ACHN (cell line): ENCODE measurements at regions not wholly inside any gene's neighbourhood (a gene's known extent, or its start where the extent isn't known, plus 50 kb on each side); places are given as distances from the start of the nearest gene placed in this dataset.
"Not testable (repeated sequence)": the region's sequence is repeated elsewhere in the genome, so short reads cannot be mapped to it uniquely, and the experiment has no call there.

Source experiments
- DNase-seq: peaks from one replicate; pipeline ENCODE4 v3.0.0-alpha.2; 2015
- in situ Hi-C: cut with HindIII; loops from 2 replicates; pipeline ENCODE4 v1.10.0; 2017; ENCODE audit warnings: low sequenced_read_pairs, low pct_ligation_motif_present, low pct_unique_long_range_greater_than_20kb

DNA sequence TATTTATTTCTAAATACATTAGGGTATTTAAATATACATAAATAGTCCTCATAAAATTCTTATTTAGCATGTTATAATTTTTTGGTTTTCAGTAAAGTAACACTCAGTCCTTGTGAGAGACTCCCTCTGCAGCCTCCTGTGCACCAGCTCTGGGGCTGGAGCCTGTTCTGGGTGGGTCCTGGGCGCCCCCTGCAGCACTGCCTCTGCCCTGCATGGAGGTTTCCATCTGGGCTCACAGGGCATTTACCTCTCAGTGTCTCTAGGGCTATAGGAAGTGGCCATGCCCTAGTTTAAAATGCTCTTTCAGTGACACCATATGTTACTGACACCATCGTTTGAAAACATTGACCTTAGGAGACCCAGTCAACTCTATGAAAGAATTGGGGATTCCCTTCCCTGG lies 1155.2 kb downstream of the TMEM121 start:
- no peak for DNase-seq
- in situ Hi-C loops, result no loop called here

DNA sequence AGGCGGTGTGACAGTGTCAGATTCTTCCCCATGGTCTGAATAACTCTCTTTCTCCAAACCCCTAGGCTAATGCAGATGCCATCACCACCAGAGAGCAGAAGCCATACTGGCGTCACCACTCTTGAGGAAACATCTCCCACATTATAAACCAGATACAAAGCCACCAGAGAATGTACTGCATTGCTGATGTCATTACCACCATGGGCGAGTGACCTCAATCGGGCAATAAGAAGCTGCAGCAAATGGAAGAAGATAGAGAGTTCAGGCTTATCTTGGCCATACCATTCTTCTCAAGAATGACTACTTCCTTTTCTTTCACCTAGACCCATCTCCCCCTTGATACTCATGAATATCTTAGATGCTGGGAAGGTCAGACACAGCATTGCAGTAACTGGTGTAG lies 1157.2 kb downstream of the TMEM121 start:
- in situ Hi-C loops, result no loop called here
- no peak for DNase-seq

DNA sequence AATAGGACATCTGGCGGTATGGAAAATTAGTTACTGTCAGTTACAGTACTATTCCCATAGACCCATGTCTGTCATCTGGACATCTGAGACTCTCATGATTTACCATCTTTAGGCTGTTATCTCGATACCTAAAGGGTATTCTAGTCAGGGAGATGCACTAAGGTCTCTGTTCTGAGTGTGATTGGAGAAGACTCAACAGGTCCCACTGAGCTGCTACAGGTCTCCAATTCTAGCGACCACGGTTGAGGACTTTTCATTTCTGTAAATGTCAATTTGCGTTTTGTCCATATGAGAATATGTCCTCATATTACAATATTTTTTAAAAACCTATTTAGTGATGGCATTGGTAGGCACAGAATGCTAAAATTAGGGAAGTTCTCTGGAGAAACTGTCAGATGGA lies 1160.2 kb downstream of the TMEM121 start:
- DNase-seq, result no peak
- in situ Hi-C loops, result no loop called here

DNA sequence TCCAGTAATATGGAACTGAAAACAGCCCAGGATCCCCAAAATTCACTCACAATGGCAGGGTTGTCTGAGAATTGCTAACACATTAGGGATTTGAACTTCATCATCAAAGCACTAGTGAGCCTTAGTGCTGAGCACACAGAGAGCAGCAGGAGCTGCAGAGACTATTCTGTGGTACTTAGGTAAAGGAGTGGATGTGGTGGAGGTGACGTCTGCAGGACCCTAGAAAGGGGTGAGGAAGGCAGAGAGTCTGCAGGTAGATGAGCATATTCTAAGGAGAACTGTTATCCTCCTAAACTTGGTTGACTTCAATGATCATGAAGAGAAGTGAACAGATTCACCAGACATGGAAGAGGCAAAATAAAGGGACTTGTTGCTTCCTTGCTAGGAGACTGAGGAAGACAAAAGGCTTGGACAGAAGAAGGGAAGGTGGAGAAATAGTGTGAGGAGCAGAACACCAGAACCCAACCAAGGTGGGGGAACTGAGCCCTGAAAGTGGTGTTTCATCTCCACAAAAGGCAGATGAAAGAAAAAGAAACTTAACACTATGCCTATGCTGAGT lies 1164.0 kb downstream of the TMEM121 start:
- in situ Hi-C loops, result no loop called here
- no peak for DNase-seq

DNA sequence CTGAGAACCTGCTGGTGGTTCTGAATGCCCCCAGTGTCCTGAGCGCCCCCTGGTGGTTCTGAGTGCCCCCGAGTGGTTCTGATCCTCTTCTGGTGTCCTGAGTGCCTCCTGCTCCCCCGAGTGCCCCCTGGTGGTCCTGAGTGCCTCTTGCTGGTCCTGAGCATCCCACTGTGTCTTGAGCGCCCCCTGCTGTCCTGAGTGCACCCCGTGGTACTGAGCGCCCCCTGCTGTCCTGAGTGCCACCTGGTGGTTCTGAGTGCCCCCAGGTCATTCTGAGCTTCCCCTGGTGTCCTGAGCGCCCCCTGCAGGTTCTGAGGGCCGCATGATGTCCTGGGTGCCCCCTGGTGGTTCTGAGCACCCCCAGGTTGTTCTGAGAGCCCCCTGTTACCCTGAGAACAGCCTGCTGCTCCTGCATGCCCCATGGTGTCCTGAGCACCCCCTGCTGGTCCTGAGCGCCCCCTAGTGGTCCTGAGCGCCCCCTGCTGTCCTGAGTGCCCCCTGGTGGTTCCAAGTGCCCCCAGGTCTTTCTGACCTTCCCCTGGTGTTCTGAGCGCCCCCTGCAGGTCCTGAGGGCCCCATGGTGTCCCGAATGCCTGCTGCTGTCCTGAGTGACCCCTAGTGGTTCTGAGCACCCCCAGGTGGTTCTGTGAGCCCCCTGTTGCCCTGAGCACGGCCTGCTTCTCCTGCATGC lies 1165.4 kb downstream of the TMEM121 start:
- no peak for DNase-seq

DNA sequence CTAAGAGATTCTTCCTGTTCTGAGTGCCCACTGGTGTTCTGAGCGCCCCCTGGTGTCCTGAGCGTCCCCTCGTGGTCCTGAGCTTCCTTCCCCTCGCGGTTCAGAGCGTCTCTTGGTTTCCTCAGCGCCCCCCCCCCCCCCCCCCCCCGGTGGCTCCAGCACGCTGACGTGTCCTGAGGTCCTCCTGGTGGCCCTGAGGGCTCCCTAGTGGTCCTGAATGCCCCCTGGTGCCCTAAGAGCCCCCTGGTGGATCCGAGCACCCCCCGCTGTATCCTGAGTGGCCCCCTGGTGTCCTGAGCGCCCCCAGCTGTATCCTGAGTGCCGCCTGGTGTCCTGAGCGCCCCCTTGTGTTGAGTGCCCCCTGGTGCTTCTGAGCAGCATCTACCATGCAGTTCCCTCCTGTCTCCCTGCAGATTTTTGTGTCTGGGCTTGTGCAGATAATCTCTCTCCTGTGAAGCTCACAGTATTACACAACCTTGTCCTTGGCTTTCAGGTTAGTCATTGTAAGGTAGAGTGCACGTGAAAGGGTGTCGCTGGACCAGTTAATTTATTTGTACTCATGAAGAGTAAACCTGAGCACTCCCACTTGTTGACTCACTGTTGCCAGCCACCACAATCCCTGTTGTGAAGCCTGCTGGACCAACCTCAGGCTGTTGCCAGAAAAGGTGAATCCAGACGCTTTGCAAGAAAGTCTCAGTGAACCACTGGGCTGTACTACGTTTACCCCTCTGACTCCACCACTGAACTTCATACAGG lies 1168.4 kb downstream of the TMEM121 start:
- DNase-seq, result peak; percentile 19
- in situ Hi-C loops, result no loop called here

More for the DNA sequence above, 1165.4 kb downstream of the TMEM121 start:
- in situ Hi-C loops, result no loop called here

DNA sequence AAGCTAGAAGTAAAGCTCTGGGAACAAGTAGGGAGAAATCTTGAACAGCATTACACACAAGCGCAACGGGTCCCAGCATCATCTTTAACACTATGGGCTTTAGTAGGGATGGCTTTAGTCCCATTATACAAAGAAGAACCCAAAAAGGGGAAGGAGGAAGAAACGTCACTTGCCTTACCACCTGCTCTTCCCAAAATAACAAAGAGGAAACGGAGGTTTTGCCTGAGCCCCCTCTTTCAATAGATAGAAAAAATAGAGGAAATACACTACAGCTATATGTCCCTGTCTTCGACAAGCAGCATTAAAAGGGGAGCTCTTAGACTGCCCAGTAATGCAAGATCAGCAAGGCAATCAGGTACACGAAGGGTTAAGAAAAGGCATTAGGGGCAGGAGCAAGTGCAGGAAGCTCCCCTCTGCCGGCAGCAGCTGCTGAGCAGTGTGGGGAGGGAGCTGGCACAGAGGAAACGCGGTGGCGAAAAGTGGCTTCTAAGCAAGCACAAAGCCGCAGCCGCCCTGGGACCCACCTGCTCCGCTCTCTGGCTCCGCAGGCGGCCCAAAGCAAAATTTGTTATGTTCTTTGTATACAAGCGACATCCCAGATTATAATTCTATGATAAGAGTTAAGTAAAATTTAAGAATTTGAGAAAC lies 1172.4 kb downstream of the TMEM121 start:
- in situ Hi-C loops, DNase-seq: not testable (repeated sequence)

DNA sequence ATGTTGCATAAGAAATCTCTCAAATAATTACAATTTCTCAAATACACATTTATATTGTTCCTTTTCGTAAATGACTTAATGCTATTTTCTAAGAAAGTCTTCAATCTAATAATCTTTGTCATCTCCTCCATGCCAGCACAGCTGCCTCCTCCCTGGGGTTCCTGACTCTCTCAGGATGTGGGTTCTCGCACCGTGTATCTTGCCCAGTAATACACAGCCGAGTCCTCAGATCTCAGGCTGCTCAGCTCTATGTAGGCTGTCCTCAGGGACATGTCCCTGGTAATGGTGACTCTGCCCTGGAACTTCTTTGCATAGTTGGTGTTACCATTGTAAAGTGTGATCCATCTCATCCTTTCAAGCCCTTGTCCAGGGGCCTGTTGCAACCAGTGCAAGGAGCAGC lies 1177.3 kb downstream of the TMEM121 start:
- DNase-seq, in situ Hi-C loops: not testable (repeated sequence)

DNA sequence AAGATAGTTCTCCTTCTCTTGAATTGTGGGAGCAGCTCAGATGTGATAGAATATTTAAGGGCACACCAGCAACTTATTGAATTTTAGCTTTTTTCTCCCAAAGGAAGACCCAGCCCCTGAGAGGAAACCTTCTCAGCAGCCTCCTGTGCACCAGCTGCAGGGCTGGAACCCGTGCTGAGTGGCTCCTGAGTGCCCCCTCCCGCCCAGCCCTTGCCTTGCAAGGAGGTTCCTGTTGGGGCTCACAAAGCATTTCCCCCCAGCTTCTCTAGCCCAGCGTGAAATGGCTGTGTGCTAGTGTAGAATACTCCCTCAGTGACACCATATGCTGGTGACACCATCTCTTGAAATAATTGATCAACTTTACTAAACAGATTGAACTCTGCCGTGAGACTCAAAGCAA lies 1180.1 kb downstream of the TMEM121 start:
- DNase-seq, in situ Hi-C loops: not testable (repeated sequence)

DNA sequence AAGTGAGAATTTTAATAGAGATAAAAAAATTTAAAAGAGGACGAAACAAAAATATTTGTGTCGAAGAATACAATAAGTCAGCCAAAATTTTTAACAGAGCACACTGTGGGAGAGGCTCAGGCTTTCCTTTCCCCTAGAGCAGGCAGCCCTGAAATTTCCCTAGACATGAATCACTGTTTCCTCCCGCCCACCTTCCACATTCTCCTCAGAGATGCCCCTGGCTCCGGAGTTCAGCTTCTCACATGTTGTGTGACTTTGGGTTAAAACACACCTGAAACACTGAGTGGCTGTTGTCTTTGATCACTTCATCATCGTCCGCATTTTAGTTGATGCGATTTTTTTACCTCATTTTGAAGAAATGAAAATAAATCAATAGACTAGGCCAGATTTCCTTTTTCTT lies 1183.8 kb downstream of the TMEM121 start:
- in situ Hi-C loops, DNase-seq: not testable (repeated sequence)

DNA sequence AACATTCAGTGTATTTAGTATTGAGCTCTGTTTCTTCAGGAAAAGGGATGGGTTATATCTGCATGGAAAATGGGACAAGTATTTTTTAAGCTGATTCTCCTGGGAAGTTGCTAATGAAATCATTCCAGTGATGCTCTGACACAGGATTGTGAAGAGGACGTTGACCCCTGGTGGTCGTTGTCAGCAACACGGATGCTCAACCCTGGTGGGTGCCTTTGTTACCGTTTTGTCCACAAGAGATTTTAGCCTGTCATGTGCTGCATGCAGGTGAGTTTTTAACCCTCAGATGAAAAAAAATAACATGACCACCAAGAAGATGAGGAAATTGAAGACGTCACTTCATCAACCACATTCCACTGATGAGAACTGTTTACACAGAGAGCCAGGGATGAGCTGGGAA lies 1186.1 kb downstream of the TMEM121 start:
- in situ Hi-C loops, DNase-seq: not testable (repeated sequence)

DNA sequence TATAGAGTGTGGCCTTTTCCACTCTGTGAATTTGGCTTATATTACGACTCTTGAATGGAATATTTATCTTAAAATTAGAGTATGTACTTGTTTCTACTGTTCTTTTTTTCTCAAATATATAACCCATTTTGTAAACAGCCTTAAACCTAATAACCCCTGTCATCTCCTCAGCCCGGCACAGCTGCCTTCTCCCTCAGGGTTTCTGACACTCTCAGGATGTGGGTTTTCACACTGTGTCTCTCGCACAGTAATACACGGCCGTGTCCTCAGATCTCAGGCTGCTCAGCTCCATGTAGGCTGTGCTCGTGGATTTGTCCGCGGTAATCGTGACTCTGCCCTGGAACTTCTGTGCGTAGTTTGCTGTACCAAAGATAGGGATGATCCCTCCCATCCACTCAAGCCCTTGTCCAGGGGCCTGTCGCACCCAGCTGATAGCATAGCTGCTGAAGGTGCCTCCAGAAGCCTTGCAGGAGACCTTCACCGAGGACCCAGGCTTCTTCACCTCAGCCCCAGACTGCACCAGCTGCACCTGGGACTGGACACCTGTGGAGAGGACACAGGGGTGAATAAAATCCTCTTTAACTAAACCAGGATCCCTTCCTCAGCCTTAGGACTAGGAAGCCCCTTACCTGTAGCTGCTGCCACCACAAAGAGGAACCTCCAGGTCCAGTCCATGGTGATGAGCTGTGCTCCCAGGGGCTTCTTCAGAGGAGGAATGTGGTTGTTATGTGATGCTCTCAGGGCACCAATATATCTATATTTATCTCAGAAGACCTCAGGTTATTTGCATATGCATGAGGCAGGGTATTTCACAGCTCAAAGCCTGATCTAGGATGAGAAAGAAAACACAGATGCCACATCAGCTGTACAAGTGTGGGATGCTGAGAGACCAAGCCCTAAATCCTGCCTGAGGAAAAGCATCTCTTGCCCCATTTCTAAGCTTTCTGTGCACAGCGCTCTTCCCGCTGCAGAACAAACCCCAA lies 1188.4 kb downstream of the TMEM121 start:
- DNase-seq, in situ Hi-C loops: not testable (repeated sequence)

DNA sequence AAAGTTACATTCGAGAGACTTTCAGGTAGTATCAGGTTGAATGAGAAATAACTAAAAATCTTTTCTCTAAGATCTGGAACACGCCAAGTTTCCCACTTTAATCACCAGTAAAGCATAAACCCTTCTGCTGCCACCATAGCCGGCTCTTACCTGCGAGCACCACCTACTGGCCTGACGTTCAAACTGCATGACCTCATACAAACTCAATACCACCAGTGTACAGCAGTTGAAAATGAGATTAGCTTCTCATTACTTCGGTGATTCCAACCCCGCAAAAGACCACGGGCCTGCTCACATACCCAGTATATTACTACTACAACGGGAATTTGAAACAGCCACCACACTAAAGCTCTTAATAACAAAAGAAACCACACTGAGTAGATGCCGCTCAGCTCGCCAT lies 1191.2 kb downstream of the TMEM121 start:
- in situ Hi-C loops, DNase-seq: not testable (repeated sequence)

DNA sequence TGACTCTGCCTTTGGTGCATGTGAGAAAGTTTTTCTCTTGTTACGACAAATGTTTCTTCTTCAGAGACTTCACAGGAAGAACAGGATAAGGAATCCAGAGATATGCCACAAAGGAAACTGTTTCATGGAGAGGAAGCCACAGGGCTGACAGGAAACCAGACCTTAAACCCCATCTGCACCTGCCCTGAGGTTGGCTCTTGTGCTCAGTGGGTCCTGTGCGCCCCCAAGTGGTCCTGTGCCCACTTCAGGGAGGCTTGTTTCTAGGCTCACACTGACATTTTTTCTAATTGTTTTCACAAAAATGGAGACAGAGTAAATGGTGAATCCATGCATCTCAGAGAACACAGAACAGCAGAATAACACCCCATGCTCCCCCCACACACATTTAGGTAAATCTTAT lies 1193.5 kb downstream of the TMEM121 start:
- DNase-seq, in situ Hi-C loops: not testable (repeated sequence)

DNA sequence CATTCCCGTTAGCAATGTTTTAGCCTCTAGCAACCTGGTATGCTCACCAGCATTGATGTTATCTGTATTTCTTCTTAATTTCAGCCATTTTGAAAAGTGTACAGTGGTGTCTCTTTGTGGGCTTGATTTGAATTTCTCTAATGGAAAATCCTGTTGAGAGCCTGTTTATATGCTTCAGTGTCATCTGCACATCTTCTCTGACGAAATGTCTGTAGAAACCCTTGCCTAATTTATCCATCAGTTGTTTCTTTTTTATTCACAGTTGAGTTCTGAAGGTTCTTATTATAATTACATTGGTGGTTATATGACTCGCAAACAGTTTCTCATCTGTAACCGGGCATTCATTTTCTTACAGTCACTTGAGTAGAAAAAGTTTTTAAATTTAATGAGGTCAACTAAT lies 1195.5 kb downstream of the TMEM121 start:
- in situ Hi-C loops, DNase-seq: not testable (repeated sequence)

DNA sequence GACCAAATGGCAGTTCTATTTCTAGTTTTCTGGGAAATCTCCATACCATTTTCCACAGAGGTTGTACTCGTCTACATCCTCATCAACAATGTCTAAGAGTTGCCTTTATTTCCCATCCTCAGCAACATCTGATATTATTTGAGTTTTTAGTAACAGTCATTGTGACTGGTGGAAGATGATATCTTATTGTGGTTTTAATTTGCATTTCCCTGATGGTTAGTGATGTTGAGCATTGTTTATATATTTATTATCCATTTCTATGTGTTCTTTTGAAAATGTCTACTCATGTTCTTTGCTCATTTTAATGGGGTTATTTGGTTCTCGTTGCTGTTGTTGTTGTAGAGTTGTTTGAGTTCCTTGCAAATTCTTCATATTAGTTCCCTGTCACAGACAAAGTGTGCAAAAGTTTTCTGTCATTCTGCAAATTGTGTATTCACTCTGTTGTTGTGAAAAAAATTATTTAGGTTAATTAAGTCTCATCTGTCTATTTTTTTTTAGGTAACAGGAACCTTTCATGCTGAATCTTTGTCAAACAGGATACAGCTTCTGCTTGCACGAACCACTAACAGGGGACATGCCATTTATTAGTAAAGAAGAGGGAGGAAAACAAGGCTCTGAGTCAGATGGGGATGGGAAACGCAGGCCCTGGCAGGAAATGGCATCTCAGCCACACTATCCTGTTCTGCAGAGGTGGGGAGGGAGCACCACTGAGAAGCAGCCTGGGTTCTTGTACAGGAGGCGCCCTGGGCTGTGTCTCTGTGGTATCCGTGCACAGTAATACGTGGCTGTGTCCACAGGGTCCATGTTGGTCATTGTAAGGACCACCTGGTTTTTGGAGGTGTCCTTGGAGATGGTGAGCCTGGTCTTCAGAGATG lies 1196.7 kb downstream of the TMEM121 start:
- DNase-seq, in situ Hi-C loops: not testable (repeated sequence)

DNA sequence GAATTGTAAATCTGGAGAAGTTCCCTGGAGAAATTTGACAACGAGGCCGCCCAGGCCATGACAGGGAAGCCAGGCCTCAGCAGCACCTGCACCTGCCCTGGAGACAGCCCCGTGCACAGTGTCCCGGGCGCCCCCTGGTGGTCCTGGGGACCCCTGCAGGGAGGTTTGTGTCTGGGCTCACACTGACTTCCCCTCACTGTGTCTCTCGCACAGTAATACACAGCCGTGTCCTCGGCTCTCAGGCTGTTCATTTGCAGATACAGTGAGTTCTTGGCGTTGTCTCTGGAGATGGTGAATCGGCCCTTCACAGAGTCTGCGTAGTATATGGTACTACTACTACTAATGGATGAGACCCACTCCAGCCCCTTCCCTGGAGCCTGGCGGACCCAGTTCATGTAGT lies 1201.6 kb downstream of the TMEM121 start:
- DNase-seq, in situ Hi-C loops: not testable (repeated sequence)
